Kidney (tissue), 13 donors: ENCODE measurements at regions not wholly inside any gene's neighbourhood (a gene's known extent, or its start where the extent isn't known, plus 50 kb on each side); places are given as distances from the start of the nearest gene placed in this dataset.

Experiments used
- DNase-seq, 5 donors: peaks; one replicate each; pipeline ENCODE4 v3.0.0-alpha.2; 2013 to 2020
- FAIRE-seq: peaks from 2 replicates; lab custom pipeline; 2012; peaks lifted over from hg19 to GRCh38; lab: Jason Lieb, UNC
- H3K27ac ChIP-seq, 2 donors: one replicate each; pipeline ENCODE4 v1.7.0; 2013; ENCODE audit warnings: low read depth in 2 of 2, low read length in 2 of 2, inconsistent platforms in 1 of 2
- H3K27me3 ChIP-seq: one replicate; pipeline ENCODE4 v1.7.1; 2013; ENCODE audit warnings: low read length, inconsistent platforms; ENCODE audit not compliant: control insufficient read depth, insufficient read depth
- H3K36me3 ChIP-seq, 3 donors: one replicate each; pipeline versions ENCODE4 v1.7.0 to v1.7.1; 2013; ENCODE audit warnings: low read length in 3 of 3, control low read depth in 1 of 3, inconsistent platforms in 1 of 3; ENCODE audit not compliant: insufficient read depth in 3 of 3, control insufficient read depth in 2 of 3
- H3K4me1 ChIP-seq, 3 donors: one replicate each; pipeline versions ENCODE4 v1.7.0 to v1.7.1; 2013; ENCODE audit warnings: low read length in 3 of 3, inconsistent platforms in 1 of 3, low read depth in 1 of 3; ENCODE audit not compliant: control insufficient read depth in 2 of 3, insufficient read depth in 2 of 3
- H3K4me3 ChIP-seq, 3 donors: one replicate each; pipeline versions ENCODE4 v1.7.0 to v1.8.1; 2013; ENCODE audit warnings: low read length in 3 of 3, control low read depth in 1 of 3, inconsistent platforms in 1 of 3
- H3K9ac ChIP-seq, 3 donors: one replicate each; pipeline versions ENCODE4 v1.7.0 to v1.7.1; 2013; ENCODE audit warnings: low read length in 3 of 3, control low read depth in 1 of 3, inconsistent platforms in 1 of 3
- H3K9me3 ChIP-seq, 3 donors: one replicate each; pipeline versions ENCODE4 v1.7.0 to v1.7.1; 2013; ENCODE audit warnings: low read length in 3 of 3, control low read depth in 1 of 3, inconsistent platforms in 1 of 3; ENCODE audit not compliant: control insufficient read depth in 2 of 3, insufficient read depth in 1 of 3
- CTCF ChIP-seq: IDR thresholded peaks from 3 replicates; pipeline ENCODE4 v1.5.1; 2012; ENCODE audit warnings: mild to moderate bottlenecking, moderate library complexity, borderline replicate concordance; ENCODE audit not compliant: insufficient read depth; ENCODE audit errors: extremely low read depth
- intact Hi-C: fragments of 100-400 bp; cut with DNase I; formaldehyde crosslinking; loops from one replicate; pipeline ENCODE4 v1.11.1; 2022
- donor health status: control.
- donor health status: control.
- donor health status: control.
- donor health status: control.
- donor health status: control.
- donor health status: DM: yes; HTN: yes; CAD: no.
- donor health status: Normal renal cell carcinoma (clear cell type).

- Histone ChIP-seq H3K4me1 (no peaks in the 10 kb centered on the region), H3K36me3 (no peaks in the 10 kb centered on the region), H3K27ac (no peak overlapping the region), H3K9me3 (peaks cover 0 to 5% (median under 1%) of the 10 kb centered on the region in 3 donors), H3K27me3 (no peaks in the 10 kb centered on the region), H3K9ac (no peak overlapping the region), H3K4me3 (no peak overlapping the region)
- intact Hi-C loops, result no loop called here
- no peak for FAIRE-seq
- peak in 1 of 5 donors; percentile 11 for DNase-seq
- no peak for TF ChIP-seq CTCF
These were observed 52.1 kb upstream of the PITX1 start for GRCh38 chr5:135085936-135086725.

- H3K9me3 ChIP-seq, result peaks cover 0 to 8% (median 3%) of the 10 kb centered on the region in 3 donors
- peak in 1 of 5 donors; percentile 17 for DNase-seq
- no peaks in the 10 kb centered on the region for H3K27me3 ChIP-seq
These were observed 51.3 kb upstream of the PITX1 start for GRCh38 chr5:135085133-135085935.

More at GRCh38 chr5:135085133-135085935, 51.3 kb upstream of the PITX1 start:
- intact Hi-C loops, result no loop called here
- no peak for TF ChIP-seq CTCF
- Histone ChIP-seq H3K9ac (no peak overlapping the region), H3K4me1 (no peaks in the 10 kb centered on the region), H3K36me3 (no peaks in the 10 kb centered on the region), H3K4me3 (no peak overlapping the region), H3K27ac (no peak overlapping the region)
- FAIRE-seq, result no peak
